Activated B cell treated with CpG ODN at 0.5 μM for 24 hours (primary cell): ENCODE measurements at regions not wholly inside any gene's neighbourhood (a gene's known extent, or its start where the extent isn't known, plus 50 kb on each side); places are given as distances from the start of the nearest gene placed in this dataset.

ENCODE experiments used
- ATAC-seq: fragments of 200-7000 bp; cut with Tn5 transposase; one replicate; pipeline ENCODE4 v1.10.0; 2021; ENCODE audit warnings: low read depth, mild to moderate bottlenecking, moderate library complexity
- CTCF ChIA-PET: fragments of 350-600 bp; sonication (Branson Sonifier 250); formaldehyde crosslinking; loops from one replicate; lab custom pipeline; 2021; ENCODE audit warnings: antibody characterized with exemption; lab: Charles Lee
- POLR2A ChIA-PET: fragments of 350-600 bp; sonication (Branson Sonifier 250); formaldehyde crosslinking; loops from one replicate; lab custom pipeline; 2021; ENCODE audit warnings: antibody characterized with exemption; lab: Charles Lee
- DNase-seq: peaks from one replicate; pipeline ENCODE4 v3.0.0; 2022
- H3K27ac Mint-ChIP-seq: one replicate; pipeline ENCODE4 v1.8.0; 2020; ENCODE audit warnings: mixed read lengths
- H3K27me3 Mint-ChIP-seq: one replicate; pipeline ENCODE4 v1.8.0; 2021; ENCODE audit warnings: mixed read lengths
- H3K36me3 Mint-ChIP-seq: one replicate; pipeline ENCODE4 v1.8.0; 2021; ENCODE audit warnings: low read depth, mixed read lengths
- H3K4me1 Mint-ChIP-seq: one replicate; pipeline ENCODE4 v1.8.0; 2021; ENCODE audit warnings: mixed read lengths
- H3K4me3 Mint-ChIP-seq: one replicate; pipeline ENCODE4 v1.8.0; 2020; ENCODE audit warnings: mild to moderate bottlenecking, mixed read lengths
- H3K9me3 Mint-ChIP-seq: one replicate; pipeline ENCODE4 v1.8.0; 2020; ENCODE audit warnings: mixed read lengths
- CTCF ChIP-seq: fragments of 200-600 bp; IDR thresholded peaks from one replicate; pipeline ENCODE4 v1.8.0; 2022; ENCODE audit warnings: antibody characterized with exemption, mild to moderate bottlenecking
- intact Hi-C: fragments of 100-400 bp; cut with micrococcal nuclease; formaldehyde crosslinking; loops from one replicate; pipeline ENCODE4 v1.15.1; 2024

- ATAC-seq, result no peak
- Mint-ChIP-seq H3K36me3 (no peaks in the 10 kb centered on the region), H3K9me3 (no peaks in the 10 kb centered on the region), H3K4me3 (no peak overlapping the region), H3K27ac (no peak overlapping the region), H3K4me1 (no peaks in the 10 kb centered on the region), H3K27me3 (peaks cover 18% of the 10 kb centered on the region)
- DNase-seq, result no peak
- CTCF ChIA-PET, result no interaction called here
- POLR2A ChIA-PET, result interaction anchor here (0.5 to 0.6 kb wide), 2 partner anchors 10 to 92 kb away, joined by 3 to 4 read pairs; no protein-coding TSS in a partner anchor
- no peak for TF ChIP-seq CTCF
- intact Hi-C loops, result no loop called here
These were observed 55.8 kb upstream of the OR6J1 start for GRCh38 chr14:22699801-22700564.

- no peak for ATAC-seq
- no peak for TF ChIP-seq CTCF
- H3K4me1 Mint-ChIP-seq, result peaks cover 13% of the 10 kb centered on the region
- intact Hi-C loops, result loop anchor here (2.0 kb wide), 4 partner anchors 35 to 327 kb away; no protein-coding TSS in a partner anchor
- no peak for DNase-seq
- ChIA-PET POLR2A (interaction anchor here (0.6 to 1.0 kb wide), 10 partner anchors 53 to 647 kb away, joined by 3 to 9 read pairs (median 5); partner anchors contain the start of genes OXA1L, PABPN1 and RBM23), CTCF (no interaction called here)
- H3K4me3 Mint-ChIP-seq, result peak overlapping the region; percentile 88
- H3K9me3 Mint-ChIP-seq, result no peaks in the 10 kb centered on the region
- H3K36me3 Mint-ChIP-seq, result no peaks in the 10 kb centered on the region
- peak overlapping the region; percentile 78 for H3K27ac Mint-ChIP-seq
- H3K27me3 Mint-ChIP-seq, result peaks cover 29% of the 10 kb centered on the region
These were observed 52.9 kb upstream of the OXA1L start for GRCh38 chr14:22713631-22713950.

GRCh38 chr14:22715186-22715812 is 51.2 kb upstream of the OXA1L start:
- Mint-ChIP-seq H3K27me3 (peaks cover 26% of the 10 kb centered on the region), H3K36me3 (no peaks in the 10 kb centered on the region), H3K27ac (no peak overlapping the region), H3K4me1 (peaks cover 13% of the 10 kb centered on the region), H3K4me3 (no peak overlapping the region), H3K9me3 (no peaks in the 10 kb centered on the region)
- TF ChIP-seq CTCF, result no peak
- DNase-seq (no peak), ATAC-seq (no peak)
- POLR2A ChIA-PET, result interaction anchor here (0.7 kb wide), 1 partner anchor 149 kb away, joined by 3 read pairs; no protein-coding TSS in a partner anchor
- CTCF ChIA-PET, result no interaction called here
- intact Hi-C loops, result no loop called here

GRCh38 chr14:22715890-22716289 is 50.6 kb upstream of the OXA1L start:
- H3K27me3 Mint-ChIP-seq, result peaks cover 23% of the 10 kb centered on the region
- ATAC-seq (no peak), DNase-seq (no peak)
- H3K4me3 Mint-ChIP-seq, result no peak overlapping the region
- intact Hi-C loops, result no loop called here
- ChIA-PET CTCF (no interaction called here), POLR2A (interaction anchor here (0.7 kb wide), 1 partner anchor 150 kb away, joined by 3 read pairs; no protein-coding TSS in a partner anchor)
- peaks cover 13% of the 10 kb centered on the region for H3K4me1 Mint-ChIP-seq
- no peak for TF ChIP-seq CTCF
- no peaks in the 10 kb centered on the region for H3K36me3 Mint-ChIP-seq
- H3K27ac Mint-ChIP-seq, result no peak overlapping the region
- H3K9me3 Mint-ChIP-seq, result no peaks in the 10 kb centered on the region
